ENCODE measurements at regions not wholly inside any gene's neighbourhood (a gene's known extent, or its start where the extent isn't known, plus 50 kb on each side); places are given as distances from the start of the nearest gene placed in this dataset.

DNA sequence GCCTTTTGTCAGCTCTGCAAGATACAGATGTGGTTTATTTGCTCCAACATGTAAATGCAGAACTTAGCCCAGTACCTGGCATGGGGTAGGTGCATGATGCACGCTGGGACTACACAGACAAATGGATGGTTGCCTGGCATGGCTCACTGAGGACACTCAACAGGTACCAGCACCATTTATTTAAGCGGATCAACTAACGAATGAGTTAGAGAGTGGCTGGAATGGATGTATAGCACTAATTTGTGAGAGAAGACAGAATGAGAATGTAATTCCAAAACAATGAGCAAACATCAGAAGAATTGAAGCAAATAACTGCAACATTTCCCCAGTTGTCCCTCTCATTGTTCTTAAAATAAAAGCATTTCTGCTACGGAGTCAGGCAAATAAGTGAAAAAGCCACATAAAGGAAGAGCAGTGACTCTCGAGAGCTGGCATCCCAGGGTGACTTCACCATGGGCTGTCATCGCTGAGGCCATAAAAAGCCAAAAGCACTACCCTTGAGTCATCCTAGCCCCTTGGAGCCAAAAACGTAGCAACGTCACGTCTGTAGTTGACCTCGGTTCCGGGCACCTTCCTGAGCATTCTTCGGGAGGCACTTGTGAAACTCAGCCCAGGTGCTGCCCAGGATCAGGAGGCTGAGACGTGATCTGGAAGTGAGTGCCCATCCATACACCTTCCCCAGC, 290.3 kb downstream of the NSG2 start:
- TF ChIP-seq, protein P1, sequence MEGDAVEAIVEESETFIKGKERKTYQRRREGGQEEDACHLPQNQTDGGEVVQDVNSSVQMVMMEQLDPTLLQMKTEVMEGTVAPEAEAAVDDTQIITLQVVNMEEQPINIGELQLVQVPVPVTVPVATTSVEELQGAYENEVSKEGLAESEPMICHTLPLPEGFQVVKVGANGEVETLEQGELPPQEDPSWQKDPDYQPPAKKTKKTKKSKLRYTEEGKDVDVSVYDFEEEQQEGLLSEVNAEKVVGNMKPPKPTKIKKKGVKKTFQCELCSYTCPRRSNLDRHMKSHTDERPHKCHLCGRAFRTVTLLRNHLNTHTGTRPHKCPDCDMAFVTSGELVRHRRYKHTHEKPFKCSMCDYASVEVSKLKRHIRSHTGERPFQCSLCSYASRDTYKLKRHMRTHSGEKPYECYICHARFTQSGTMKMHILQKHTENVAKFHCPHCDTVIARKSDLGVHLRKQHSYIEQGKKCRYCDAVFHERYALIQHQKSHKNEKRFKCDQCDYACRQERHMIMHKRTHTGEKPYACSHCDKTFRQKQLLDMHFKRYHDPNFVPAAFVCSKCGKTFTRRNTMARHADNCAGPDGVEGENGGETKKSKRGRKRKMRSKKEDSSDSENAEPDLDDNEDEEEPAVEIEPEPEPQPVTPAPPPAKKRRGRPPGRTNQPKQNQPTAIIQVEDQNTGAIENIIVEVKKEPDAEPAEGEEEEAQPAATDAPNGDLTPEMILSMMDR (IDR thresholded peaks at IDR 0.05; ENCODE audit: poor library complexity) = no peak
- TF ChIP-seq EZH2 (IDR thresholded peaks at IDR 0.05; ENCODE audit: borderline replicate concordance) = no peak
- no peak for TF ChIP-seq EZH2phosphoT487 (IDR thresholded peaks at IDR 0.05; ENCODE audit: low read depth, severe bottlenecking, unreplicated experiment)
